Neural cell (in vitro differentiated cells): ENCODE measurements at regions not wholly inside any gene's neighbourhood (a gene's known extent, or its start where the extent isn't known, plus 50 kb on each side); places are given as distances from the start of the nearest gene placed in this dataset.

Source experiments
- H2AFZ ChIP-seq: fragments of 200-600, 300-800 bp; sonication (generic), shearing (Covaris generic); 2 replicates; pipeline ENCODE4 v1.6.0; 2014; ENCODE audit warnings: low read depth, mild to moderate bottlenecking, antibody characterized with exemption, low read length, moderate library complexity
- H3F3A ChIP-seq: fragments of 200-600 bp; shearing (Covaris generic); 2 replicates; pipeline ENCODE4 v1.6.1; 2016; ENCODE audit warnings: mild to moderate bottlenecking, moderate library complexity, mixed read lengths, antibody characterized with exemption, low read length; ENCODE audit not compliant: insufficient read depth, poor library complexity, severe bottlenecking
- H3K27ac ChIP-seq: fragments of 200-600, 300-800 bp; sonication (generic), shearing (Covaris generic); 2 replicates; pipeline ENCODE4 v1.5.1; 2014; ENCODE audit warnings: mild to moderate bottlenecking, low read length, moderate library complexity
- H3K27me3 ChIP-seq: fragments of 300-800, 200-600 bp; sonication (generic), shearing (Covaris generic); 2 replicates; pipeline ENCODE4 v1.6.0; 2014; ENCODE audit warnings: mild to moderate bottlenecking, low read depth, low read length, moderate library complexity; ENCODE audit not compliant: insufficient read depth
- H3K36me3 ChIP-seq: fragments of 300-800, 200-600 bp; sonication (generic), shearing (Covaris generic); 2 replicates; pipeline ENCODE4 v1.5.1; 2014; ENCODE audit warnings: mild to moderate bottlenecking, antibody characterized with exemption, low read length, moderate library complexity; ENCODE audit not compliant: insufficient read depth
- H3K4me2 ChIP-seq: fragments of 300-800, 200-600 bp; sonication (generic), shearing (Covaris generic); 2 replicates; pipeline ENCODE4 v1.6.0; 2014; ENCODE audit warnings: mild to moderate bottlenecking, low read length
- H3K4me3 ChIP-seq: fragments of 300-800, 200-600 bp; sonication (generic), shearing (Covaris generic); 2 replicates; pipeline ENCODE4 v1.5.1; 2014; ENCODE audit warnings: mild to moderate bottlenecking, low read length, moderate library complexity
- H3K79me2 ChIP-seq: fragments of 200-600 bp; shearing (Covaris generic); replicated peaks from 2 replicates; pipeline ENCODE4 v1.6.0; 2014; ENCODE audit warnings: mild to moderate bottlenecking, low read length, moderate library complexity; ENCODE audit not compliant: insufficient read depth
- H3K9ac ChIP-seq: fragments of 300-800, 200-600 bp; sonication (generic), shearing (Covaris generic); 2 replicates; pipeline ENCODE4 v1.6.1; 2016; ENCODE audit warnings: mild to moderate bottlenecking, low read length, mixed read lengths
- H3K9me2 ChIP-seq: fragments of 200-600 bp; shearing (Covaris generic); 2 replicates; pipeline ENCODE4 v1.6.1; 2016; ENCODE audit warnings: mild to moderate bottlenecking, low read length, mixed read lengths; ENCODE audit not compliant: insufficient read depth
- H3K9me3 ChIP-seq: fragments of 200-600, 300-800 bp; sonication (generic), shearing (Covaris generic); 2 replicates; pipeline ENCODE4 v1.6.1; 2016; ENCODE audit warnings: mild to moderate bottlenecking, mixed run types, low read length, moderate library complexity, mixed read lengths
- H4K20me1 ChIP-seq: fragments of 200-600 bp; shearing (Covaris generic); 2 replicates; pipeline ENCODE4 v1.6.1; 2016; ENCODE audit warnings: mild to moderate bottlenecking, mixed run types; ENCODE audit not compliant: insufficient read depth
- CTCF ChIP-seq: fragments of 450-650 bp; IDR thresholded peaks from 2 replicates; pipeline ENCODE4 v1.5.1; 2014; ENCODE audit warnings: antibody characterized with exemption, mild to moderate bottlenecking, moderate library complexity; ENCODE audit not compliant: poor library complexity, severe bottlenecking
- EP300 ChIP-seq: fragments of 450-650 bp; conservative IDR thresholded peaks from 2 replicates; pipeline ENCODE4 v1.6.1; 2014; ENCODE audit warnings: antibody characterized with exemption, mild to moderate bottlenecking, moderate library complexity; ENCODE audit not compliant: poor library complexity, severe bottlenecking
- EZH2 ChIP-seq: fragments of 200-600, 300-800 bp; shearing (Covaris generic), sonication (generic); IDR thresholded peaks from 2 replicates; pipeline ENCODE4 v1.6.1; 2014; ENCODE audit warnings: antibody characterized with exemption, low read length, borderline replicate concordance, mild to moderate bottlenecking; ENCODE audit not compliant: insufficient read depth, poor library complexity, severe bottlenecking
- MXI1 ChIP-seq: fragments of 450-650 bp; conservative IDR thresholded peaks from 2 replicates; pipeline ENCODE4 v1.6.1; 2014; ENCODE audit warnings: antibody characterized with exemption, mild to moderate bottlenecking; ENCODE audit not compliant: poor library complexity, severe bottlenecking
- POLR2AphosphoS5 ChIP-seq: IDR thresholded peaks from 2 replicates; pipeline ENCODE4 v1.6.1; 2012
- RAD21 ChIP-seq: fragments of 450-650 bp; conservative IDR thresholded peaks from 2 replicates; pipeline ENCODE4 v1.6.1; 2014; ENCODE audit warnings: antibody characterized with exemption, mild to moderate bottlenecking, moderate library complexity
- REST ChIP-seq: IDR thresholded peaks from 2 replicates; pipeline ENCODE4 v1.6.1; 2012; ENCODE audit warnings: borderline replicate concordance
- SMC3 ChIP-seq: fragments of 450-650 bp; conservative IDR thresholded peaks from 2 replicates; pipeline ENCODE4 v1.6.1; 2014; ENCODE audit warnings: antibody characterized with exemption, mild to moderate bottlenecking, moderate library complexity; ENCODE audit not compliant: poor library complexity
- TAF1 ChIP-seq: IDR thresholded peaks from 2 replicates; pipeline ENCODE4 v1.6.1; 2012; ENCODE audit warnings: low read depth

- TF ChIP-seq MXI1 (no peak), CTCF (no peak), SMC3 (no peak), POLR2AphosphoS5 (no peak), REST (no peak), EZH2 (no peak), EP300 (no peak), RAD21 (no peak), TAF1 (no peak)
- H3K4me3 ChIP-seq: no peak overlapping the region
- no peaks in the 10 kb centered on the region for H3K9me2 ChIP-seq
- H4K20me1 ChIP-seq: no peaks in the 10 kb centered on the region
- no peaks in the 10 kb centered on the region for H3F3A ChIP-seq
- H3K4me2 ChIP-seq: no peak overlapping the region
- H3K79me2 ChIP-seq: no peaks in the 10 kb centered on the region
- H3K27ac ChIP-seq: no peak overlapping the region
- no peaks in the 10 kb centered on the region for H3K36me3 ChIP-seq
- H3K9ac ChIP-seq: no peak overlapping the region
- H3K27me3 ChIP-seq: peaks cover 2% of the 10 kb centered on the region
- H2AFZ ChIP-seq: no peak overlapping the region
- H3K9me3 ChIP-seq: no peaks in the 10 kb centered on the region
Observed at GRCh38 chr4:66575008-66575696, 904.9 kb upstream of the EPHA5 start.

GRCh38 chr4:66574145-66574978 lies 904.1 kb upstream of the EPHA5 start:
- Histone ChIP-seq H3K79me2 (no peaks in the 10 kb centered on the region), H3K36me3 (no peaks in the 10 kb centered on the region), H3K27ac (no peak overlapping the region), H3K4me2 (no peak overlapping the region), H3K9ac (no peak overlapping the region), H3K9me2 (no peaks in the 10 kb centered on the region), H3K27me3 (peaks cover 2% of the 10 kb centered on the region), H3F3A (no peaks in the 10 kb centered on the region), H2AFZ (no peak overlapping the region), H3K9me3 (no peaks in the 10 kb centered on the region), H4K20me1 (no peaks in the 10 kb centered on the region), H3K4me3 (no peak overlapping the region)
- TF ChIP-seq EZH2 (no peak), EP300 (no peak), MXI1 (no peak), CTCF (no peak), TAF1 (no peak), REST (no peak), SMC3 (no peak), RAD21 (no peak), POLR2AphosphoS5 (no peak)
